ENCODE measurements at regions not wholly inside any gene's neighbourhood (a gene's known extent, or its start where the extent isn't known, plus 50 kb on each side); places are given as distances from the start of the nearest gene placed in this dataset.

- TF ChIP-seq REST (IDR thresholded peaks at IDR 0.05; ENCODE audit: unreplicated experiment) (no peak), STAT1 (IDR thresholded peaks at IDR 0.05; ENCODE audit: unreplicated experiment) (no peak), ETS1 (IDR thresholded peaks at IDR 0.05) (no peak)
Observed at GRCh38 chr4:96295143-96295741, 455.3 kb downstream of the PDHA2 start (continued).

GRCh38 chr4:96301715-96302114 is 461.8 kb downstream of the PDHA2 start:
- no peak overlapping the region for H2AFZ ChIP-seq
- H3K79me2 ChIP-seq (replicated peaks; ENCODE audit: insufficient read depth), result no peaks in the 10 kb centered on the region
- H3K4me3 ChIP-seq, result no peak overlapping the region
- H3K4me1 ChIP-seq (ENCODE audit: insufficient read depth), result no peaks in the 10 kb centered on the region; the same call in 1 of the 2 replicates
- Mint-ChIP-seq H3K27ac (no peak overlapping the region), H3K9me3 (no peaks in the 10 kb centered on the region), H3K4me3 (no peak overlapping the region), H3K4me1 (peaks cover 4% of the 10 kb centered on the region; the same call in 2 of the 3 replicates), H3K36me3 (ENCODE audit: low read depth) (no peaks in the 10 kb centered on the region; the same call in 2 of the 3 replicates), H3K27me3 (ENCODE audit: insufficient read depth, low read depth, poor library complexity) (no peaks in the 10 kb centered on the region)
- no peak overlapping the region for H3K27ac ChIP-seq (ENCODE audit: low read depth)
- no peak overlapping the region for H3K4me2 ChIP-seq
- H3K9me2 ChIP-seq (ENCODE audit: insufficient read depth), result no peaks in the 10 kb centered on the region; the same call in 1 of the 2 replicates
- H3F3A ChIP-seq (replicated peaks; ENCODE audit: low read depth), result no peaks in the 10 kb centered on the region
- H3K27me3 ChIP-seq (ENCODE audit: insufficient read depth), result no peaks in the 10 kb centered on the region
- no peak for ATAC-seq
- H3K36me3 ChIP-seq (ENCODE audit: insufficient read depth), result no peaks in the 10 kb centered on the region
- H4K20me1 ChIP-seq (replicated peaks; ENCODE audit: insufficient read depth), result no peaks in the 10 kb centered on the region
- DNase-seq (ENCODE audit: low spot score), result no peak
- TF ChIP-seq REST (IDR thresholded peaks at IDR 0.05; ENCODE audit: unreplicated experiment) (no peak), ETS1 (IDR thresholded peaks at IDR 0.05) (no peak), CTCF (conservative IDR thresholded peaks at IDR 0.05; ENCODE audit: low read depth in 2 of 2) (no peak), CREB1 (CRISPR knock-in tag; IDR thresholded peaks at IDR 0.05; ENCODE audit: low read depth) (no peak), EZH2 (IDR thresholded peaks at IDR 0.05; ENCODE audit: low read depth, unreplicated experiment) (no peak), NANOG (IDR thresholded peaks at IDR 0.05; ENCODE audit: borderline replicate concordance) (no peak), ZNF114 (CRISPR knock-in tag; IDR thresholded peaks at IDR 0.05) (no peak), POLR2AphosphoS5 (IDR thresholded peaks at IDR 0.05; ENCODE audit: low read depth) (no peak), JUNB (IDR thresholded peaks at IDR 0.05; ENCODE audit: unreplicated experiment) (no peak), ZNF331 (CRISPR knock-in tag; IDR thresholded peaks at IDR 0.05; ENCODE audit: low read depth) (no peak), EZH2phosphoT487 (IDR thresholded peaks at IDR 0.05; ENCODE audit: unreplicated experiment) (no peak), STAT1 (IDR thresholded peaks at IDR 0.05; ENCODE audit: unreplicated experiment) (no peak)

Data from GM23338 (cell line).